GM18951 (cell line): ENCODE measurements at regions not wholly inside any gene's neighbourhood (a gene's known extent, or its start where the extent isn't known, plus 50 kb on each side); places are given as distances from the start of the nearest gene placed in this dataset.

Experiments used
- POLR2A ChIP-seq: IDR thresholded peaks from 4 replicates; pipeline ENCODE4 v1.6.1; 2011; ENCODE audit warnings: mild to moderate bottlenecking; ENCODE audit not compliant: insufficient read length, insufficient read depth; ENCODE audit errors: extremely low read depth
- in situ Hi-C: fragments of 300-500 bp; cut with MboI; formaldehyde crosslinking; loops from one replicate; pipeline ENCODE4 v1.12.0; 2022; ENCODE audit warnings: low sequenced_read_pairs, mixed read lengths, inconsistent platforms; ENCODE audit not compliant: unreplicated experiment

DNA sequence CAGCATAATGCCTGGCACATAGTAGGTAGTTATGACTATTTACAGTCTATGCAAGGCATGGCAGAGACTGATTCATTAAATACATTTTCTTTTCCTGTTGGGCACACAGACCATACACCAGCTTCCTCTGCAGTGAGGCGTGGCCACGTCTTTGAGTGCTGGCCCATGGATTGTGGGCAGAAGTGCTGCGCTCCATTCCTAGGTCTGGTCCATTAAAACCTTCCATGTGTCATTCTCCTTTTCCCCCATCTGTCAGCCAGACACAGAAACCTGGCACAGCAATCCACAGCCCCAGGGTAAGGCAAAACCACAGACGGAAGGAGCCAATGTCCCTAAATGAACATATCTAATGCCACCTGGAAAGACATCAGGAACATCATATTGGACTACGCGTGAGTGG, 141.9 kb downstream of the TTC32 start:
- no peak for TF ChIP-seq POLR2A
- in situ Hi-C loops: no loop called here

DNA sequence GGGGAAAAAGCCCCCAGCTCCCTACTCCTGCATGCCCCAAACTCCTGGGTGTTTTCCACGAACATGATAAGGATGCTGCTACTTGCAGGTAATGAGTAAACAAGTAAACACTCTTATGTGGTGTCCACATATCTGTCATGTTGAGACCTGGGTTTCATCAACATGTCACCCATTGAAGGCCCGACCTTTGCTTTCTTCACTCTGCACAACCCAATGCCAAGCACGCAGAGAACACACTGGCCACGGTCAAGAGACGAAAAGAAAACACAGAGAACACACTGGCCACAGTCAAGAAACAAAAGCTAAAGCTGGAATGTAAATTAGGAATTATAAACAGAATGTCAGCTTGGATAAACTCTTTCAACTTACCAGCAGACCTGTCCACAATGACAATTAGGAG, 143.1 kb downstream of the TTC32 start:
- in situ Hi-C loops: no loop called here
- no peak for TF ChIP-seq POLR2A

DNA sequence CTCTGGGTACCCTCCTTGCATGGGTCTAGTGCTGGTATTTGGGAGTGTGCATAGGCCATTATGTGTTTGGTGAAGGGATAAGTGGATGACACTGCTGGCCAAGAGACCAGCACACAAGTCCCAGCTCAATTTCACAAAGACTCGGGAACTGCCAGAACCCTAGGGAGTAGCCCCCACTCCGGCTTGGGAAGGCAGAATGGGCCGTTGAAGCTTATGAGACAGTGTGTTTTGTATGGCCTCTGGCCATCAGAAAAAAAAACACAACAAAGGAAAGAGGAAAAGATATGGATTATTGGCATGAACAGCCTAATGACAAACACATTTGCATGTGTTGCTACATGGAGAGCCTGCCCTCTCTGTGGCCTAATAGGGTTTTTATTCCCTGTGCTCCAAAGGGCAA, 144.2 kb downstream of the TTC32 start:
- in situ Hi-C loops: no loop called here
- no peak for TF ChIP-seq POLR2A

DNA sequence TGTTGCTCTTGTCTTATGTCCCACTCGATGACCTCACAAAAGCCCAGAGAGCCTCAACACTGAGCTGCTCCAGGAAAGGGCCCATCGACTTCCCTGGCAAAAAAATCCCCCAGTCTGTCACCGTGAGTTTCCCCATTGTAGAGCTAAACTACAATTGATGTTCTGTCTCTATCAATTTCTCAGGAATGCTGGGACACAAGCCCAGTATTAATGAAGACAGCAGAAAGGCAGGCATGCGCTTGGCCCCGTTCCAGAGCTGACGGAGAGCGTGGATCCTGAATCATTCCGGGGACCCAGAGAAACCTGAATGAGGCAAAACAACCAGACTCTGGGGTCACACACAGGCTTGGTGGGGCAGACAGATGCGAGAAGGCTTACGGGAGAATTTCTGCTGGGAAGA, 146.9 kb downstream of the TTC32 start:
- in situ Hi-C loops: no loop called here
- no peak for TF ChIP-seq POLR2A

DNA sequence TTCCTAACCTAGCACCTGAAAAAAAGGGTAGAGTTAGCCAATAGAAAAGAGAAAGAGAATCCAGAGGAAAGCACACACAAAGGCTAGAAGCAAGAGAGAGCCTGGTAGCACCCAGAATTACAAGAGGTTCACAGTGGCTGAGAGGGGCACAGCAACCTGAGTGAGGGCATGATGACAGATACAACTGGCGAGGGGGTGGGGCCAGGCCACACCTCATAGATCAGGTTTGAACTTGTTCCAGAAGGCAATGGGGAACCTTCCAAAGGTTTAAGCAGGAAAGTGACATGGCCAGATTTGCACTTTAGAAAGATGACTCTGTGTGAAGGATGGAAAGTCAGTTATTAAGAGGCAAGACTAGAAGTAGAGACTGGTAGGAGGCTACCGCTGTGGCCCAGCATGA, 148.0 kb downstream of the TTC32 start:
- TF ChIP-seq POLR2A: no peak

DNA sequence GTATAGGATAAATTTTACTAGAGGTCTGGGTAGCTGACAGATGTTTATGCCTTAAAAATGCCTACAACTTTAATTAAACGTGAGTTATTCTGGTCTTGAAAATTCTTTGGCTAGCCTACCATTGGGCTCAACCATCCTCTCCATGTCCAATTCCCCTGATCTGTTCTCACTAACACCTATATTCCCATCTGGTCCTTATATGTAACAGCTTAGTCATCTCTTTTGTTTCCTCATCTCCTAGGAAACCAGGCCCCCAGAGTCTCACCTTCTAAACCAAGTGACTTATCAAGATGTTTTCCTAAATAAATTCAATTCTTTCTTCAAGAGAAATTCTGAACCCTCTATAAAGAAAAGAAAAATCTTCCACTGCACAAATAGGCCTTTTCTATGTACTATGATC, 148.5 kb downstream of the TTC32 start:
- TF ChIP-seq POLR2A: no peak
- in situ Hi-C loops: no loop called here

More for the DNA sequence above, 148.0 kb downstream of the TTC32 start:
- in situ Hi-C loops: no loop called here

DNA sequence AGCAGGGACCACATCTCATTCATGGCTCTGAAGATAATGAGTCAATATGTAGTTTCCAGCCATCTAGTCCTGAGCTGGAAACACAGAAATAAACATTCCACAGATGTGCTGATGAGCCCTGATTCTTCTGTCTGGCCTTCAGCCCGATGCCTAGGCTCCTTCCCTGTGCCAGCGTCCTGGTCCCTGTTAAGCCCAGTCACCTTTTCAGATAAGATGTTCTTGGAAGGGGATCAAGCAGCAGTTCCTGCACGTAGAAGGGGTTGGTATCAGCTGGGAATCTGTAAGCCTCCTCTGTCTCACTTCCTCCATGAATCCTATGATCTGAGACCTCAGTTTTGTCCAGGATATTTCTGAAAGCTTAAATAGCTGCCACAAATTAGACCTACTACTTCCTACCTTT, 149.3 kb downstream of the TTC32 start:
- in situ Hi-C loops: no loop called here
- no peak for TF ChIP-seq POLR2A

DNA sequence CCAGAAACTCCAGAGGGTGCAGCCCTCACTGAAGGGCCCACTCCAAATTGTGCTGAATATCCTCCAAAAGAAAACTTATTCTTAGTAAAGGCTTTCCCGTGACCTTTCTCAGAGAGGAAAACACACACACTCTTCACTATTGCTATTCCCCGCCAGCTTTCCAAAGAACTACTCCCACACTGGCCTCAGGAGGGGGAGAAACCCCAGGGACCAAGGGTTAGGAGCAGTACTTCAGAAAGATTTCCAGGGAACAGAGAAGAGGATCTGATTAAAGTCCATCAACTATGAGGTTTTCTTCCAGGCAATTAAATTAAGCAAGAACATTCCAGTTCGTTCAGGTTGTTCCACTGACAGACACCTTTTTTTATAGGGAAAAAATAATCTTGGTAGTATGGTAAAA, 150.2 kb downstream of the TTC32 start:
- no peak for TF ChIP-seq POLR2A
- in situ Hi-C loops: no loop called here

DNA sequence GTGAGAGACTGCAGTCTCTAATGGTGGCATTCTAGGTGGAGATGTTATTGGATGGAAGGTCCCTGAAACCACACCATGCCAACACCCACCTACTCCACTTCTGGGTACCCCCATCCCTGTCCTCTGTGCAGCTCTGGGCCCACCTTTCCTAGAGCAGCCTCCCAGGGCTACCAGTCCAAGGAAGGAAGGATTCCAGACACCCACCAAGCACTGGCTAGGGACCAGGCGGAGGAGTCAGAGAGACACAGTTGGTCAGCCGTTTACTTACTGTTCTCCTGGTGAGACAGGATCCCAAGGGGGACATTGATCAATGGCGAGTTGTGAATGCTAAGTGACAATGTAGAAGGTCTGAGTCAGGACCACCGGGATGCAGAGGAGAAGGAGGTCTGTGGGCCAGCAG, 151.6 kb downstream of the TTC32 start:
- in situ Hi-C loops: no loop called here
- no peak for TF ChIP-seq POLR2A

DNA sequence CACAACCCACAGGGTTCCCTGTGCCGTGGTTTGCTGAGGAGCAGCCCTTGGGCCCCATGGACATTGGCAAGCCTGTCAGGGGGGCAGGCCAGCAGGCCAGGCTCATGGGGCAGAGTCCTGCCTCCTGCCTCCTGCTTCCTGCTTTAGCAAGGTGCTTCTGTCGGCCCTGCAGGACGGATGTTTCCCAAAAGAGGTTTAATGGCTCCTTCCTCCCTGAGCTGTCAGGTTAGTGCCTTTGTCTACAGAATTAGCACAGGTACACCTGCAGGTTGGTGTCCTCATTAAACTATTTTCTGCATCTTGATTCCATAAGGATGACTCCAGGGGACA, 152.3 kb downstream of the TTC32 start:
- in situ Hi-C loops: loop anchor here (25.0 kb wide), 1 partner anchor 1237 kb away; no protein-coding TSS in a partner anchor
- no peak for TF ChIP-seq POLR2A

DNA sequence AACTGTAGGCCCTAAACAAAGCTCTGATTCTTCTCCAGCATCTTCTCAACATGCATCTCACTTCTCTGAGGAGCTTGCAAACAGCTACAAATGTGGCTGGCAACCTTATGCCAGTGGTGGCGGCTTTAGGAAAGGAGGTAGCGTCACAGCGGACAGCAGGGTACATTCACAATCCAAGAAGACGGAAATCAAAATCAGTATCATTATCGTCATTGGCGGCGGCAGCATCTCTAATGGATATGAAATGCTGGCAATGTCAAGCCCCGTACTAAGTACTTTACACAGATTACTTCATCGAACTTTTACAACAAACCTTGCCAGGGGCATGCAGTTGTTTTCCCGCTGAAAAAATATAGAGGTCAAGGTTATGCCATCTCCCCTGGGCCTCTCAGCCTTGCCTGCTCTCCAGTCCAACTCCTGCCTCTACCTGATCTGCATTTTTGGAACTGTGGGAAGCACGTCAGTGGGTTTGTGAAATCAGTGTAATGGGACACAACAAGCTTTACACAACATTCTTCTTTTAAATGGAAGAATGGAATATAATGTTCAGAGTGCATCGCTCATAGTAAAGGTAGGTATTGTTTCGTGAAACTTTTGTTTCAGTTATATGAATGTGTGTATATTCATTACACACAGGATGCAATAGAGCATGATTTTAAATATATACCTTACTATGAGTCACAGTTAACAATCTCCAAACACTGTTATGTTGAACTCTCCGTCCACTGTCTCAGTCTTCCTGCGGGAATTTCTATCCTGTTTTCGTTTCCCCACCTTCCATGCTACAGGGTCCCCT, 152.9 kb downstream of the TTC32 start:
- TF ChIP-seq POLR2A: no peak
- in situ Hi-C loops: loop anchor here (25.0 kb wide), 1 partner anchor 1237 kb away; no protein-coding TSS in a partner anchor

DNA sequence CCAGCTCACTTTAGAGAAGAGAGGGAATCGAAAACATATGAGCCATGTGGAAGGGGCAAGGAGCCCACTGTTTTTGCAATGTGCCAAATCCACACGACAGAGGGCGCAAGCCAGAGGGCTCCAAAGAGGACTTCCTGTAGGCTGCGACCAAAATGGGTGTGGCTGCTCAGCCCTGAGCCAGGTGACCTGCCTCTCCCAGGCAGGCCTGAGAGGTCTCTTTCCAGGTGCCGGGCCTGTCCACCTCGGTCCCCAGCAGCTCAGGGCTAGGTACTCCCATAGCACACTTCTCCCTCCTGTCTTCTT, 153.8 kb downstream of the TTC32 start:
- in situ Hi-C loops: loop anchor here (25.0 kb wide), 1 partner anchor 1236 kb away; no protein-coding TSS in a partner anchor
- TF ChIP-seq POLR2A: no peak

DNA sequence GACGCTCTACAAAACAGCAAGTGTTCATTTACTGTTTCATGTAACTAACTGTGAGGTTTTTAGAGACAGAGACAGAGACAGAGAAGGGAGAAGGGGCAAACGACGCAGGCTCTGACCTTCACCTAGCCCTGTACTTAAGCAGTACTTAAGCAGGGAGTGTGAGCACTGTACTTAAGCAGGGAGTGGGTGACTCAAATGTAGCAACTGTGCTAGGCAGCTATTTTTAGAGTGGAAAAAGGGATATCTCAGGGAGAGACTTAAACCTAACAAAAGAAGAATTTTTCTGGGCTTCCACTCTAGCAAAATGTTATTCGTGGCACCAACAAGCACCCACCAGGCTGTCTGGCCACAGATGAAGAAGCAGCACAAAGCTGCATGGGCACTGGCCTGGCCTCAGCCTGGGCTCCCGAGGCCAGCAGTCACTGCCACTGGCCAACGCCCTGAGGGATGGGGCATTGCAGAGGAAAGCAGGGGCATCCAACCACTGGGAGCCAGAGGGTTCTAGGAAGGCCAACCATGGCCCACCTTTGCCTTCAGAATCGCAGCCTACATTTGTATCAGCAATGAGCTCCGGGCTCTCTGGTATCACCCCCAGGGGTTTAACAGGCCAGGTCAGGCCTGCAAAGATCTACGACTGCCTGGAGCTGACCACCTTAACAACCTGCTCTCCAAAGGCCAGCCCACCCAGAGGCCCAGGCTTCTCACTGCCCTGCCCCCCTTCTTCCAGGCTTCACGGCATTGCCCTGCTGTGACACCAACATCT, 154.3 kb downstream of the TTC32 start:
- in situ Hi-C loops: loop anchor here (25.0 kb wide), 1 partner anchor 1235 kb away; no protein-coding TSS in a partner anchor
- no peak for TF ChIP-seq POLR2A
